ENCODE measurements at regions not wholly inside any gene's neighbourhood (a gene's known extent, or its start where the extent isn't known, plus 50 kb on each side); places are given as distances from the start of the nearest gene placed in this dataset.

DNA sequence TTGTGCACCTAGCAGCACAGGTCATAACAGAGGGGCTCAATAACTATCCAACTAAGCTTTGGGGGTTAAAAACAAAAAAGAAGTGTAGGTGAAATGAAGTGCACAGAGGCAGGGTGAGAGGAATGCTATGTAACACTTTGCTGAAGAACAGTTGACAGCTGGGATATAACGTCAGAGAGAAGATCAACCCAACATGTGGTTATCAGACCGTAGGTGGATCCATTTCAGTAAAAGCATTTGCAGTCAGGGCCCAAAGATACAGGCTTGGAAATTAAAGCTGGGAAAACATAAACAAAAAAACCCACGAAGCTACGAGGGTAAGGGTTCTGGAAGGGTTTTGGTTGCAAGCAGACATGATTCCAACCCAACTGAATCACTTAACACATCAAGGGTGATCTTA is 377.5 kb upstream of the NR2F2 start (continued):
- TF ChIP-seq, protein P1, sequence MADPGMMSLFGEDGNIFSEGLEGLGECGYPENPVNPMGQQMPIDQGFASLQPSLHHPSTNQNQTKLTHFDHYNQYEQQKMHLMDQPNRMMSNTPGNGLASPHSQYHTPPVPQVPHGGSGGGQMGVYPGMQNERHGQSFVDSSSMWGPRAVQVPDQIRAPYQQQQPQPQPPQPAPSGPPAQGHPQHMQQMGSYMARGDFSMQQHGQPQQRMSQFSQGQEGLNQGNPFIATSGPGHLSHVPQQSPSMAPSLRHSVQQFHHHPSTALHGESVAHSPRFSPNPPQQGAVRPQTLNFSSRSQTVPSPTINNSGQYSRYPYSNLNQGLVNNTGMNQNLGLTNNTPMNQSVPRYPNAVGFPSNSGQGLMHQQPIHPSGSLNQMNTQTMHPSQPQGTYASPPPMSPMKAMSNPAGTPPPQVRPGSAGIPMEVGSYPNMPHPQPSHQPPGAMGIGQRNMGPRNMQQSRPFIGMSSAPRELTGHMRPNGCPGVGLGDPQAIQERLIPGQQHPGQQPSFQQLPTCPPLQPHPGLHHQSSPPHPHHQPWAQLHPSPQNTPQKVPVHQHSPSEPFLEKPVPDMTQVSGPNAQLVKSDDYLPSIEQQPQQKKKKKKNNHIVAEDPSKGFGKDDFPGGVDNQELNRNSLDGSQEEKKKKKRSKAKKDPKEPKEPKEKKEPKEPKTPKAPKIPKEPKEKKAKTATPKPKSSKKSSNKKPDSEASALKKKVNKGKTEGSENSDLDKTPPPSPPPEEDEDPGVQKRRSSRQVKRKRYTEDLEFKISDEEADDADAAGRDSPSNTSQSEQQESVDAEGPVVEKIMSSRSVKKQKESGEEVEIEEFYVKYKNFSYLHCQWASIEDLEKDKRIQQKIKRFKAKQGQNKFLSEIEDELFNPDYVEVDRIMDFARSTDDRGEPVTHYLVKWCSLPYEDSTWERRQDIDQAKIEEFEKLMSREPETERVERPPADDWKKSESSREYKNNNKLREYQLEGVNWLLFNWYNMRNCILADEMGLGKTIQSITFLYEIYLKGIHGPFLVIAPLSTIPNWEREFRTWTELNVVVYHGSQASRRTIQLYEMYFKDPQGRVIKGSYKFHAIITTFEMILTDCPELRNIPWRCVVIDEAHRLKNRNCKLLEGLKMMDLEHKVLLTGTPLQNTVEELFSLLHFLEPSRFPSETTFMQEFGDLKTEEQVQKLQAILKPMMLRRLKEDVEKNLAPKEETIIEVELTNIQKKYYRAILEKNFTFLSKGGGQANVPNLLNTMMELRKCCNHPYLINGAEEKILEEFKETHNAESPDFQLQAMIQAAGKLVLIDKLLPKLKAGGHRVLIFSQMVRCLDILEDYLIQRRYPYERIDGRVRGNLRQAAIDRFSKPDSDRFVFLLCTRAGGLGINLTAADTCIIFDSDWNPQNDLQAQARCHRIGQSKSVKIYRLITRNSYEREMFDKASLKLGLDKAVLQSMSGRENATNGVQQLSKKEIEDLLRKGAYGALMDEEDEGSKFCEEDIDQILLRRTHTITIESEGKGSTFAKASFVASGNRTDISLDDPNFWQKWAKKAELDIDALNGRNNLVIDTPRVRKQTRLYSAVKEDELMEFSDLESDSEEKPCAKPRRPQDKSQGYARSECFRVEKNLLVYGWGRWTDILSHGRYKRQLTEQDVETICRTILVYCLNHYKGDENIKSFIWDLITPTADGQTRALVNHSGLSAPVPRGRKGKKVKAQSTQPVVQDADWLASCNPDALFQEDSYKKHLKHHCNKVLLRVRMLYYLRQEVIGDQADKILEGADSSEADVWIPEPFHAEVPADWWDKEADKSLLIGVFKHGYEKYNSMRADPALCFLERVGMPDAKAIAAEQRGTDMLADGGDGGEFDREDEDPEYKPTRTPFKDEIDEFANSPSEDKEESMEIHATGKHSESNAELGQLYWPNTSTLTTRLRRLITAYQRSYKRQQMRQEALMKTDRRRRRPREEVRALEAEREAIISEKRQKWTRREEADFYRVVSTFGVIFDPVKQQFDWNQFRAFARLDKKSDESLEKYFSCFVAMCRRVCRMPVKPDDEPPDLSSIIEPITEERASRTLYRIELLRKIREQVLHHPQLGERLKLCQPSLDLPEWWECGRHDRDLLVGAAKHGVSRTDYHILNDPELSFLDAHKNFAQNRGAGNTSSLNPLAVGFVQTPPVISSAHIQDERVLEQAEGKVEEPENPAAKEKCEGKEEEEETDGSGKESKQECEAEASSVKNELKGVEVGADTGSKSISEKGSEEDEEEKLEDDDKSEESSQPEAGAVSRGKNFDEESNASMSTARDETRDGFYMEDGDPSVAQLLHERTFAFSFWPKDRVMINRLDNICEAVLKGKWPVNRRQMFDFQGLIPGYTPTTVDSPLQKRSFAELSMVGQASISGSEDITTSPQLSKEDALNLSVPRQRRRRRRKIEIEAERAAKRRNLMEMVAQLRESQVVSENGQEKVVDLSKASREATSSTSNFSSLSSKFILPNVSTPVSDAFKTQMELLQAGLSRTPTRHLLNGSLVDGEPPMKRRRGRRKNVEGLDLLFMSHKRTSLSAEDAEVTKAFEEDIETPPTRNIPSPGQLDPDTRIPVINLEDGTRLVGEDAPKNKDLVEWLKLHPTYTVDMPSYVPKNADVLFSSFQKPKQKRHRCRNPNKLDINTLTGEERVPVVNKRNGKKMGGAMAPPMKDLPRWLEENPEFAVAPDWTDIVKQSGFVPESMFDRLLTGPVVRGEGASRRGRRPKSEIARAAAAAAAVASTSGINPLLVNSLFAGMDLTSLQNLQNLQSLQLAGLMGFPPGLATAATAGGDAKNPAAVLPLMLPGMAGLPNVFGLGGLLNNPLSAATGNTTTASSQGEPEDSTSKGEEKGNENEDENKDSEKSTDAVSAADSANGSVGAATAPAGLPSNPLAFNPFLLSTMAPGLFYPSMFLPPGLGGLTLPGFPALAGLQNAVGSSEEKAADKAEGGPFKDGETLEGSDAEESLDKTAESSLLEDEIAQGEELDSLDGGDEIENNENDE (IDR thresholded peaks at IDR 0.05; ENCODE audit: insufficient replicate concordance, low read length), result no peak
- no peak for TF ChIP-seq CBX8 (IDR thresholded peaks at IDR 0.05; ENCODE audit: borderline replicate concordance, low read depth, low read length)
- TF ChIP-seq POU5F1 (IDR thresholded peaks at IDR 0.05; ENCODE audit: low read depth, low read length), result no peak
- no peak for TF ChIP-seq POLR2AphosphoS5 (IDR thresholded peaks at IDR 0.05; ENCODE audit: low read depth, low read length)

All from H1 (cell line).